DND-41 (cell line): ENCODE measurements at regions not wholly inside any gene's neighbourhood (a gene's known extent, or its start where the extent isn't known, plus 50 kb on each side); places are given as distances from the start of the nearest gene placed in this dataset.

Experiments used
- EZH2 ChIP-seq: IDR thresholded peaks from 3 replicates; pipeline ENCODE4 v1.6.1; 2012; ENCODE audit warnings: borderline replicate concordance, low read depth, mild to moderate bottlenecking, moderate library complexity, low read length, inconsistent platforms; ENCODE audit not compliant: severe bottlenecking
- TF ChIP-seq, protein P1 (sequence below): IDR thresholded peaks from 2 replicates; pipeline ENCODE4 v1.5.1; 2012; ENCODE audit warnings: borderline replicate concordance, low read length, moderate library complexity, mild to moderate bottlenecking; ENCODE audit not compliant: poor library complexity, severe bottlenecking; ENCODE audit errors: extremely low read depth

DNA sequence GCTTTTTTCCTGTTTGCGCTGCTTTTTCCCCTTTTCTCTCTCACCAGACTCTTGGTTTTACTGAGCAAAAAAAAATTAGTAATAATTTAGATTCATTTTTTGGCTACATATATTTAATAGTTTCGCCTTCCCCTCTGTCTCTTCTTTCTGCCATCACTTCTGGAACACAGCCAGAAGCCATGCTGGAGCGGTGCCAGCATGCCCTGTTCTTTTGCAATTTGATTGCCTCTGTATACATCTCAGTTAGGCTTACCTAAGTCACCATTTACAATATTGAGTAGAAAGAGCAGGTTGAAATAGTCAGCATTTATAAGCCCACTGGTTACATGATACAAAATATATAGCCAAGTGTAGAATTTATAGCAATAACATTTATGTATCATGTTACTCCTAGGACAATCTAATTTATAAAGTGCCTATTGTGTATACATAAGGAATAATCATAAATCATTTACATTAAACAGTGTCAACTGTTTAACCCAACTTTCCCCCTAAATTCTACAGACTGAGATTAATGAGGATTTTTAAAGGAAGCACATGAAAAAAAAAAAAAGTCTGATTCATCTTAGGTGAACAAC, 413.8 kb upstream of the SOX5 start:
- TF ChIP-seq, protein P1, sequence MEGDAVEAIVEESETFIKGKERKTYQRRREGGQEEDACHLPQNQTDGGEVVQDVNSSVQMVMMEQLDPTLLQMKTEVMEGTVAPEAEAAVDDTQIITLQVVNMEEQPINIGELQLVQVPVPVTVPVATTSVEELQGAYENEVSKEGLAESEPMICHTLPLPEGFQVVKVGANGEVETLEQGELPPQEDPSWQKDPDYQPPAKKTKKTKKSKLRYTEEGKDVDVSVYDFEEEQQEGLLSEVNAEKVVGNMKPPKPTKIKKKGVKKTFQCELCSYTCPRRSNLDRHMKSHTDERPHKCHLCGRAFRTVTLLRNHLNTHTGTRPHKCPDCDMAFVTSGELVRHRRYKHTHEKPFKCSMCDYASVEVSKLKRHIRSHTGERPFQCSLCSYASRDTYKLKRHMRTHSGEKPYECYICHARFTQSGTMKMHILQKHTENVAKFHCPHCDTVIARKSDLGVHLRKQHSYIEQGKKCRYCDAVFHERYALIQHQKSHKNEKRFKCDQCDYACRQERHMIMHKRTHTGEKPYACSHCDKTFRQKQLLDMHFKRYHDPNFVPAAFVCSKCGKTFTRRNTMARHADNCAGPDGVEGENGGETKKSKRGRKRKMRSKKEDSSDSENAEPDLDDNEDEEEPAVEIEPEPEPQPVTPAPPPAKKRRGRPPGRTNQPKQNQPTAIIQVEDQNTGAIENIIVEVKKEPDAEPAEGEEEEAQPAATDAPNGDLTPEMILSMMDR, result no peak
- no peak for TF ChIP-seq EZH2
